ENCODE measurements at regions not wholly inside any gene's neighbourhood (a gene's known extent, or its start where the extent isn't known, plus 50 kb on each side); places are given as distances from the start of the nearest gene placed in this dataset.

- no peak overlapping the region for H3K27ac ChIP-seq
- no peaks in the 10 kb centered on the region for H3K9me3 ChIP-seq
- H3K9ac ChIP-seq (ENCODE audit: low read depth in 2 of 2, low read length in 2 of 2), result no peak overlapping the region
- DNase-seq, result peak; percentile 9
- H3K4me3 ChIP-seq, result no peak overlapping the region
- TF ChIP-seq CTCF (IDR thresholded peaks at IDR 0.05), result no peak
- intact Hi-C loops (cut with DNase I), result no loop called here
- no peaks in the 10 kb centered on the region for H3K4me1 ChIP-seq
- no peaks in the 10 kb centered on the region for H3K36me3 ChIP-seq
- H3K27me3 ChIP-seq, result no peaks in the 10 kb centered on the region
These were observed 381.5 kb downstream of the ALG10 start for GRCh38 chr12:34403706-34404376.

- intact Hi-C loops (cut with DNase I), result no loop called here
- Histone ChIP-seq H3K4me1 (no peaks in the 10 kb centered on the region), H3K9ac (ENCODE audit: low read depth in 2 of 2, low read length in 2 of 2) (no peak overlapping the region), H3K36me3 (no peaks in the 10 kb centered on the region), H3K4me3 (no peak overlapping the region), H3K9me3 (no peaks in the 10 kb centered on the region), H3K27ac (no peak overlapping the region), H3K27me3 (no peaks in the 10 kb centered on the region)
- peak; percentile 12 for DNase-seq
- no peak for TF ChIP-seq CTCF (IDR thresholded peaks at IDR 0.05)
These were observed 382.3 kb downstream of the ALG10 start for GRCh38 chr12:34404377-34405285.

- no peaks in the 10 kb centered on the region for H3K4me1 ChIP-seq
- no peak for TF ChIP-seq CTCF (IDR thresholded peaks at IDR 0.05)
- no peaks in the 10 kb centered on the region for H3K27me3 ChIP-seq
- intact Hi-C loops (cut with DNase I), result no loop called here
- H3K9me3 ChIP-seq, result no peaks in the 10 kb centered on the region
- no peak overlapping the region for H3K9ac ChIP-seq (ENCODE audit: low read depth in 2 of 2, low read length in 2 of 2)
- peak; percentile 12 for DNase-seq
- H3K4me3 ChIP-seq, result no peak overlapping the region
- no peak overlapping the region for H3K27ac ChIP-seq
- no peaks in the 10 kb centered on the region for H3K36me3 ChIP-seq
These were observed 383.3 kb downstream of the ALG10 start for GRCh38 chr12:34405286-34406227.

GRCh38 chr12:34406228-34406995 is 384.1 kb downstream of the ALG10 start:
- no peaks in the 10 kb centered on the region for H3K9me3 ChIP-seq

More at GRCh38 chr12:34406228-34406995, 384.1 kb downstream of the ALG10 start:
- no peak overlapping the region for H3K9ac ChIP-seq (ENCODE audit: low read depth in 2 of 2, low read length in 2 of 2)
- H3K4me3 ChIP-seq, result no peak overlapping the region
- no peak overlapping the region for H3K27ac ChIP-seq
- TF ChIP-seq CTCF (IDR thresholded peaks at IDR 0.05), result no peak
- no peaks in the 10 kb centered on the region for H3K4me1 ChIP-seq
- peak; percentile 3 for DNase-seq
- intact Hi-C loops (cut with DNase I), result no loop called here
- no peaks in the 10 kb centered on the region for H3K36me3 ChIP-seq
- H3K27me3 ChIP-seq, result no peaks in the 10 kb centered on the region
